ENCODE measurements at regions not wholly inside any gene's neighbourhood (a gene's known extent, or its start where the extent isn't known, plus 50 kb on each side); places are given as distances from the start of the nearest gene placed in this dataset.

- no peak for ATAC-seq (ENCODE audit: low FRiP score)
These were observed 532.2 kb upstream of the WWC1 start for GRCh38 chr5:167759057-167759821.

GRCh38 chr5:167763772-167764171 is 527.7 kb upstream of the WWC1 start:
- WGBS, 2 donors = 73 to 74% methylated on average over 4 of the region's 4 CpGs
- intact Hi-C loops (cut with DNase I) = no loop called here
- H3K4me1 ChIP-seq (ENCODE audit: control insufficient read depth in 1 of 2, insufficient read depth in 2 of 2, low read length in 2 of 2) = no peaks in the 10 kb centered on the region

More at GRCh38 chr5:167759057-167759821, 532.2 kb upstream of the WWC1 start:
- WGBS, 2 donors = 55 to 67% methylated on average over 2 of the region's 2 CpGs
- Histone ChIP-seq H3K4me3 (ENCODE audit: low read length in 2 of 2) (no peak overlapping the region), H3K9me3 (ENCODE audit: control insufficient read depth, low read length) (no peaks in the 10 kb centered on the region), H3K27ac (ENCODE audit: low read depth in 1 of 2, low read length in 2 of 2) (no peak overlapping the region), H3K4me1 (ENCODE audit: control insufficient read depth in 1 of 2, insufficient read depth in 2 of 2, low read length in 2 of 2) (no peaks in the 10 kb centered on the region), H3K27me3 (ENCODE audit: control insufficient read depth in 1 of 2, insufficient read depth in 2 of 2, low read length in 1 of 2) (no peaks in the 10 kb centered on the region), H3K36me3 (ENCODE audit: control insufficient read depth in 1 of 2, insufficient read depth in 2 of 2, low read length in 1 of 2) (no peaks in the 10 kb centered on the region)
- no peak for DNase-seq
- intact Hi-C loops (cut with DNase I) = no loop called here

GRCh38 chr5:167764641-167765289 is 526.7 kb upstream of the WWC1 start:
- H3K36me3 ChIP-seq (ENCODE audit: control insufficient read depth in 1 of 2, insufficient read depth in 2 of 2, low read length in 1 of 2) = no peaks in the 10 kb centered on the region
- ATAC-seq (ENCODE audit: low FRiP score) = no peak
- H3K9me3 ChIP-seq (ENCODE audit: control insufficient read depth, low read length) = no peaks in the 10 kb centered on the region
- no peak overlapping the region for H3K4me3 ChIP-seq (ENCODE audit: low read length in 2 of 2)
- intact Hi-C loops (cut with DNase I) = no loop called here
- WGBS, 2 donors = 66 to 69% methylated on average over 6 of the region's 6 CpGs
- no peaks in the 10 kb centered on the region for H3K4me1 ChIP-seq (ENCODE audit: control insufficient read depth in 1 of 2, insufficient read depth in 2 of 2, low read length in 2 of 2)
- H3K27me3 ChIP-seq (ENCODE audit: control insufficient read depth in 1 of 2, insufficient read depth in 2 of 2, low read length in 1 of 2) = no peaks in the 10 kb centered on the region
- DNase-seq = no peak
- no peak overlapping the region for H3K27ac ChIP-seq (ENCODE audit: low read depth in 1 of 2, low read length in 2 of 2)

More at GRCh38 chr5:167763772-167764171, 527.7 kb upstream of the WWC1 start:
- no peak overlapping the region for H3K4me3 ChIP-seq (ENCODE audit: low read length in 2 of 2)
- no peaks in the 10 kb centered on the region for H3K9me3 ChIP-seq (ENCODE audit: control insufficient read depth, low read length)
- H3K27me3 ChIP-seq (ENCODE audit: control insufficient read depth in 1 of 2, insufficient read depth in 2 of 2, low read length in 1 of 2) = no peaks in the 10 kb centered on the region
- no peak for ATAC-seq (ENCODE audit: low FRiP score)
- H3K27ac ChIP-seq (ENCODE audit: low read depth in 1 of 2, low read length in 2 of 2) = no peak overlapping the region
- no peak for DNase-seq
- H3K36me3 ChIP-seq (ENCODE audit: control insufficient read depth in 1 of 2, insufficient read depth in 2 of 2, low read length in 1 of 2) = no peaks in the 10 kb centered on the region

GRCh38 chr5:167765352-167765751 is 526.1 kb upstream of the WWC1 start:
- intact Hi-C loops (cut with DNase I) = no loop called here
- no peaks in the 10 kb centered on the region for H3K4me1 ChIP-seq (ENCODE audit: control insufficient read depth in 1 of 2, insufficient read depth in 2 of 2, low read length in 2 of 2)
- no peaks in the 10 kb centered on the region for H3K36me3 ChIP-seq (ENCODE audit: control insufficient read depth in 1 of 2, insufficient read depth in 2 of 2, low read length in 1 of 2)
- no peaks in the 10 kb centered on the region for H3K27me3 ChIP-seq (ENCODE audit: control insufficient read depth in 1 of 2, insufficient read depth in 2 of 2, low read length in 1 of 2)
- H3K27ac ChIP-seq (ENCODE audit: low read depth in 1 of 2, low read length in 2 of 2) = no peak overlapping the region
- whole genome bisulfite sequencing, 2 donors = 88% methylated on average over 7 of the region's 7 CpGs
- ATAC-seq (ENCODE audit: low FRiP score) = no peak
- H3K4me3 ChIP-seq (ENCODE audit: low read length in 2 of 2) = no peak overlapping the region
- DNase-seq = no peak
- no peaks in the 10 kb centered on the region for H3K9me3 ChIP-seq (ENCODE audit: control insufficient read depth, low read length)

GRCh38 chr5:167766957-167767356 is 524.5 kb upstream of the WWC1 start:
- peaks cover 0 to 1% of the 10 kb centered on the region in 2 donors for H3K27me3 ChIP-seq (ENCODE audit: control insufficient read depth in 1 of 2, insufficient read depth in 2 of 2, low read length in 1 of 2)
- H3K4me3 ChIP-seq (ENCODE audit: low read length in 2 of 2) = no peak overlapping the region
- no peaks in the 10 kb centered on the region for H3K4me1 ChIP-seq (ENCODE audit: control insufficient read depth in 1 of 2, insufficient read depth in 2 of 2, low read length in 2 of 2)
- 45 to 46% methylated on average over 2 of the region's 2 CpGs for WGBS, 2 donors
- ATAC-seq (ENCODE audit: low FRiP score) (no peak), DNase-seq (no peak)
- no peaks in the 10 kb centered on the region for H3K36me3 ChIP-seq (ENCODE audit: control insufficient read depth in 1 of 2, insufficient read depth in 2 of 2, low read length in 1 of 2)
- H3K27ac ChIP-seq (ENCODE audit: low read depth in 1 of 2, low read length in 2 of 2) = no peak overlapping the region
- H3K9me3 ChIP-seq (ENCODE audit: control insufficient read depth, low read length) = no peaks in the 10 kb centered on the region
- intact Hi-C loops (cut with DNase I) = no loop called here

GRCh38 chr5:167767795-167768194 is 523.6 kb upstream of the WWC1 start:
- intact Hi-C loops (cut with DNase I) = no loop called here
- DNase-seq (no peak), ATAC-seq (ENCODE audit: low FRiP score) (no peak)
- Histone ChIP-seq H3K27ac (ENCODE audit: low read depth in 1 of 2, low read length in 2 of 2) (no peak overlapping the region), H3K4me1 (ENCODE audit: control insufficient read depth in 1 of 2, insufficient read depth in 2 of 2, low read length in 2 of 2) (no peaks in the 10 kb centered on the region), H3K36me3 (ENCODE audit: control insufficient read depth in 1 of 2, insufficient read depth in 2 of 2, low read length in 1 of 2) (no peaks in the 10 kb centered on the region), H3K4me3 (ENCODE audit: low read length in 2 of 2) (no peak overlapping the region), H3K9me3 (ENCODE audit: control insufficient read depth, low read length) (no peaks in the 10 kb centered on the region), H3K27me3 (ENCODE audit: control insufficient read depth in 1 of 2, insufficient read depth in 2 of 2, low read length in 1 of 2) (peaks cover 0 to 1% of the 10 kb centered on the region in 2 donors)
- 64 to 67% methylated on average over 4 of the region's 4 CpGs for WGBS, 2 donors

- intact Hi-C loops (cut with DNase I) = no loop called here
- no peak for DNase-seq
- Histone ChIP-seq H3K9me3 (ENCODE audit: control insufficient read depth, low read length) (no peaks in the 10 kb centered on the region), H3K36me3 (ENCODE audit: control insufficient read depth in 1 of 2, insufficient read depth in 2 of 2, low read length in 1 of 2) (no peaks in the 10 kb centered on the region), H3K27me3 (ENCODE audit: control insufficient read depth in 1 of 2, insufficient read depth in 2 of 2, low read length in 1 of 2) (peaks cover 0 to 1% of the 10 kb centered on the region in 2 donors), H3K4me1 (ENCODE audit: control insufficient read depth in 1 of 2, insufficient read depth in 2 of 2, low read length in 2 of 2) (no peaks in the 10 kb centered on the region), H3K27ac (ENCODE audit: low read depth in 1 of 2, low read length in 2 of 2) (no peak overlapping the region), H3K4me3 (ENCODE audit: low read length in 2 of 2) (no peak overlapping the region)
- no peak for ATAC-seq (ENCODE audit: low FRiP score)
- WGBS, 2 donors = 88 to 92% methylated on average over 2 of the region's 2 CpGs
These were observed 521.5 kb upstream of the WWC1 start for GRCh38 chr5:167769846-167770413.

GRCh38 chr5:167770461-167770860 is 521.0 kb upstream of the WWC1 start:
- ATAC-seq (ENCODE audit: low FRiP score) (no peak), DNase-seq (no peak)
- intact Hi-C loops (cut with DNase I) = no loop called here
- Histone ChIP-seq H3K4me1 (ENCODE audit: control insufficient read depth in 1 of 2, insufficient read depth in 2 of 2, low read length in 2 of 2) (no peaks in the 10 kb centered on the region), H3K36me3 (ENCODE audit: control insufficient read depth in 1 of 2, insufficient read depth in 2 of 2, low read length in 1 of 2) (no peaks in the 10 kb centered on the region), H3K4me3 (ENCODE audit: low read length in 2 of 2) (no peak overlapping the region), H3K9me3 (ENCODE audit: control insufficient read depth, low read length) (no peaks in the 10 kb centered on the region), H3K27ac (ENCODE audit: low read depth in 1 of 2, low read length in 2 of 2) (no peak overlapping the region), H3K27me3 (ENCODE audit: control insufficient read depth in 1 of 2, insufficient read depth in 2 of 2, low read length in 1 of 2) (peaks cover 0 to 1% of the 10 kb centered on the region in 2 donors)
- WGBS, 2 donors = 76 to 77% methylated on average over 5 of the region's 5 CpGs

- Histone ChIP-seq H3K27ac (ENCODE audit: low read depth in 1 of 2, low read length in 2 of 2) (no peak overlapping the region), H3K36me3 (ENCODE audit: control insufficient read depth in 1 of 2, insufficient read depth in 2 of 2, low read length in 1 of 2) (no peaks in the 10 kb centered on the region), H3K4me1 (ENCODE audit: control insufficient read depth in 1 of 2, insufficient read depth in 2 of 2, low read length in 2 of 2) (no peaks in the 10 kb centered on the region), H3K27me3 (ENCODE audit: control insufficient read depth in 1 of 2, insufficient read depth in 2 of 2, low read length in 1 of 2) (peaks cover 0 to 1% of the 10 kb centered on the region in 2 donors), H3K9me3 (ENCODE audit: control insufficient read depth, low read length) (no peaks in the 10 kb centered on the region), H3K4me3 (ENCODE audit: low read length in 2 of 2) (no peak overlapping the region)
- ATAC-seq (ENCODE audit: low FRiP score) (no peak), DNase-seq (no peak)
- WGBS, 2 donors = 95% methylated on average over 6 of the region's 6 CpGs
- intact Hi-C loops (cut with DNase I) = no loop called here
These were observed 519.9 kb upstream of the WWC1 start for GRCh38 chr5:167771571-167771970.

Measured in aorta (tissue), 5 donors.